ENCODE measurements at regions not wholly inside any gene's neighbourhood (a gene's known extent, or its start where the extent isn't known, plus 50 kb on each side); places are given as distances from the start of the nearest gene placed in this dataset.

GRCh38 chr9:84153885-84154284 is 173.3 kb downstream of the RMI1 start:
- TF ChIP-seq, protein P1, sequence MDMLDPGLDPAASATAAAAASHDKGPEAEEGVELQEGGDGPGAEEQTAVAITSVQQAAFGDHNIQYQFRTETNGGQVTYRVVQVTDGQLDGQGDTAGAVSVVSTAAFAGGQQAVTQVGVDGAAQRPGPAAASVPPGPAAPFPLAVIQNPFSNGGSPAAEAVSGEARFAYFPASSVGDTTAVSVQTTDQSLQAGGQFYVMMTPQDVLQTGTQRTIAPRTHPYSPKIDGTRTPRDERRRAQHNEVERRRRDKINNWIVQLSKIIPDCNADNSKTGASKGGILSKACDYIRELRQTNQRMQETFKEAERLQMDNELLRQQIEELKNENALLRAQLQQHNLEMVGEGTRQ (IDR thresholded peaks at IDR 0.05), result no peak
- TF ChIP-seq CTCF (IDR thresholded peaks at IDR 0.05) (no peak), EP300 (IDR thresholded peaks at IDR 0.05) (no peak)
- TF ChIP-seq, protein P2, sequence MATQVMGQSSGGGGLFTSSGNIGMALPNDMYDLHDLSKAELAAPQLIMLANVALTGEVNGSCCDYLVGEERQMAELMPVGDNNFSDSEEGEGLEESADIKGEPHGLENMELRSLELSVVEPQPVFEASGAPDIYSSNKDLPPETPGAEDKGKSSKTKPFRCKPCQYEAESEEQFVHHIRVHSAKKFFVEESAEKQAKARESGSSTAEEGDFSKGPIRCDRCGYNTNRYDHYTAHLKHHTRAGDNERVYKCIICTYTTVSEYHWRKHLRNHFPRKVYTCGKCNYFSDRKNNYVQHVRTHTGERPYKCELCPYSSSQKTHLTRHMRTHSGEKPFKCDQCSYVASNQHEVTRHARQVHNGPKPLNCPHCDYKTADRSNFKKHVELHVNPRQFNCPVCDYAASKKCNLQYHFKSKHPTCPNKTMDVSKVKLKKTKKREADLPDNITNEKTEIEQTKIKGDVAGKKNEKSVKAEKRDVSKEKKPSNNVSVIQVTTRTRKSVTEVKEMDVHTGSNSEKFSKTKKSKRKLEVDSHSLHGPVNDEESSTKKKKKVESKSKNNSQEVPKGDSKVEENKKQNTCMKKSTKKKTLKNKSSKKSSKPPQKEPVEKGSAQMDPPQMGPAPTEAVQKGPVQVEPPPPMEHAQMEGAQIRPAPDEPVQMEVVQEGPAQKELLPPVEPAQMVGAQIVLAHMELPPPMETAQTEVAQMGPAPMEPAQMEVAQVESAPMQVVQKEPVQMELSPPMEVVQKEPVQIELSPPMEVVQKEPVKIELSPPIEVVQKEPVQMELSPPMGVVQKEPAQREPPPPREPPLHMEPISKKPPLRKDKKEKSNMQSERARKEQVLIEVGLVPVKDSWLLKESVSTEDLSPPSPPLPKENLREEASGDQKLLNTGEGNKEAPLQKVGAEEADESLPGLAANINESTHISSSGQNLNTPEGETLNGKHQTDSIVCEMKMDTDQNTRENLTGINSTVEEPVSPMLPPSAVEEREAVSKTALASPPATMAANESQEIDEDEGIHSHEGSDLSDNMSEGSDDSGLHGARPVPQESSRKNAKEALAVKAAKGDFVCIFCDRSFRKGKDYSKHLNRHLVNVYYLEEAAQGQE (IDR thresholded peaks at IDR 0.05), result no peak

All from A549 (cell line).